H1 (cell line): ENCODE measurements at regions not wholly inside any gene's neighbourhood (a gene's known extent, or its start where the extent isn't known, plus 50 kb on each side); places are given as distances from the start of the nearest gene placed in this dataset.

Experiments used
- CTCF ChIA-PET: fragments of 300-600 bp; sonication (Branson Sonifier 250); formaldehyde crosslinking; loops from one replicate; lab custom pipeline; 2021; ENCODE audit not compliant: partially characterized antibody; lab: Charles Lee
- POLR2A ChIA-PET: fragments of 300-600 bp; sonication (Branson Sonifier 250); formaldehyde crosslinking; loops from one replicate; lab custom pipeline; 2021; ENCODE audit warnings: inconsistent platforms; ENCODE audit not compliant: partially characterized antibody; lab: Charles Lee
- DNase-seq, 2 experiments: peaks; one replicate each; pipeline versions ENCODE4 v3.0.0 to v3.0.0-alpha.2; 2010 to 2022; ENCODE audit warnings: low spot score in 2 of 2, low read depth in 1 of 2, mixed read lengths in 1 of 2
- FAIRE-seq: peaks from 2 replicates; lab custom pipeline; 2011; peaks lifted over from hg19 to GRCh38; lab: Jason Lieb, UNC
- H2AFZ ChIP-seq: 2 replicates; pipeline ENCODE4 v1.8.1; 2012; ENCODE audit warnings: low read length, inconsistent platforms
- H2AK5ac ChIP-seq: 2 replicates; pipeline ENCODE4 v1.6.1; 2013; ENCODE audit warnings: low read depth, low read length
- H2BK120ac ChIP-seq: replicated peaks from 2 replicates; pipeline ENCODE3; 2013; ENCODE audit warnings: low read depth, low read length, inconsistent platforms
- H2BK12ac ChIP-seq: 2 replicates; pipeline ENCODE4 v1.6.1; 2013; ENCODE audit warnings: low read depth, low read length
- H2BK15ac ChIP-seq: 2 replicates; pipeline ENCODE4 v1.6.1; 2013; ENCODE audit warnings: low read length
- H2BK20ac ChIP-seq: 2 replicates; pipeline ENCODE4 v1.6.1; 2013; ENCODE audit warnings: low read length
- H2BK5ac ChIP-seq: 2 replicates; pipeline ENCODE4 v1.6.1; 2013; ENCODE audit warnings: low read depth, low read length
- H3K14ac ChIP-seq: 2 replicates; pipeline ENCODE4 v1.6.1; 2013; ENCODE audit warnings: inconsistent platforms; ENCODE audit not compliant: insufficient read length
- H3K18ac ChIP-seq: 2 replicates; pipeline ENCODE4 v1.6.1; 2013; ENCODE audit warnings: low read length; ENCODE audit errors: extremely low read depth
- H3K23ac ChIP-seq: 2 replicates; pipeline ENCODE4 v1.6.1; 2013; ENCODE audit warnings: inconsistent platforms; ENCODE audit not compliant: insufficient read length
- H3K23me2 ChIP-seq: 2 replicates; pipeline ENCODE4 v1.6.1; 2013; ENCODE audit warnings: low read depth, low read length
- H3K27ac ChIP-seq: 2 replicates; pipeline ENCODE4 v1.6.1; 2011; ENCODE audit warnings: low read depth, low read length, inconsistent platforms
- H3K27me3 ChIP-seq, 4 experiments: replicated peaks in 1 of 4; 1 replicate in 1 of 4; 2 replicates in 3 of 4; pipeline versions ENCODE4 v1.6.1 to v1.8.1; 2011 to 2013; ENCODE audit warnings: low read length in 3 of 4, mild to moderate bottlenecking in 3 of 4, inconsistent platforms in 2 of 4, mixed read lengths in 2 of 4, moderate library complexity in 1 of 4; ENCODE audit not compliant: control insufficient read depth in 3 of 4, insufficient read depth in 3 of 4; ENCODE audit errors: extremely low read depth in 1 of 4
- H3K36me3 ChIP-seq, 4 experiments: 2 replicates each; pipeline versions ENCODE4 v1.6.1 to v1.8.1; 2011 to 2013; ENCODE audit warnings: mild to moderate bottlenecking in 4 of 4, low read length in 3 of 4, moderate library complexity in 2 of 4, control low read depth in 1 of 4, inconsistent platforms in 1 of 4; ENCODE audit not compliant: insufficient read depth in 4 of 4, control insufficient read depth in 2 of 4
- H3K4ac ChIP-seq: replicated peaks from 2 replicates; pipeline ENCODE3; 2013; ENCODE audit warnings: low read length, low read depth, mixed read lengths, inconsistent platforms; ENCODE audit not compliant: insufficient read length
- H3K4me1 ChIP-seq, 4 experiments: replicated peaks in 1 of 4; 1 replicate in 1 of 4; 2 replicates in 3 of 4; pipeline versions ENCODE4 v1.6.1 to v1.8.1; 2011 to 2013; ENCODE audit warnings: low read length in 3 of 4, inconsistent platforms in 2 of 4, mixed read lengths in 1 of 4; ENCODE audit not compliant: insufficient read depth in 4 of 4, control insufficient read depth in 3 of 4
- H3K4me2 ChIP-seq, 2 experiments: 2 replicates each; pipeline versions ENCODE4 v1.6.1 to v1.8.1; 2011 to 2013; ENCODE audit warnings: low read depth in 2 of 2, low read length in 2 of 2, control low read depth in 1 of 2, inconsistent platforms in 1 of 2, mild to moderate bottlenecking in 1 of 2; ENCODE audit not compliant: insufficient read depth in 1 of 2
- H3K4me3 ChIP-seq, 4 experiments: fragments of 200-600, 300-600 bp in 1 of 4; sonication (generic), shearing (Covaris generic), sonication (Bioruptor Twin) in 1 of 4; 2 replicates each; pipeline versions ENCODE4 v1.5.1 to v1.8.1; 2011 to 2016; ENCODE audit warnings: low read length in 4 of 4, low read depth in 3 of 4, control low read depth in 2 of 4, inconsistent platforms in 2 of 4, mild to moderate bottlenecking in 2 of 4, mixed read lengths in 1 of 4, moderate library complexity in 1 of 4; ENCODE audit not compliant: insufficient read depth in 2 of 4; ENCODE audit errors: extremely low read depth in 1 of 4
- H3K56ac ChIP-seq: replicated peaks from 2 replicates; pipeline ENCODE3; 2013; ENCODE audit warnings: low read depth, mild to moderate bottlenecking, mixed read lengths, low read length, inconsistent platforms; ENCODE audit not compliant: insufficient read length
- H3K79me1 ChIP-seq: 2 replicates; pipeline ENCODE4 v1.6.1; 2013; ENCODE audit warnings: low read depth, low read length, control low read depth
- H3K79me2 ChIP-seq, 2 experiments: 2 replicates each; pipeline versions ENCODE4 v1.6.1 to v1.8.1; 2012 to 2013; ENCODE audit warnings: low read length in 2 of 2, mild to moderate bottlenecking in 2 of 2, inconsistent platforms in 1 of 2; ENCODE audit not compliant: insufficient read depth in 2 of 2, control insufficient read depth in 1 of 2
- H3K9ac ChIP-seq, 4 experiments: replicated peaks in 1 of 4; 1 replicate in 1 of 4; 2 replicates in 3 of 4; pipeline versions ENCODE4 v1.6.1 to v1.8.1; 2011 to 2013; ENCODE audit warnings: low read depth in 3 of 4, low read length in 3 of 4, control low read depth in 2 of 4, mild to moderate bottlenecking in 2 of 4, moderate library complexity in 2 of 4, inconsistent platforms in 1 of 4; ENCODE audit errors: extremely low read depth in 1 of 4
- H3K9me3 ChIP-seq, 2 experiments: 2 replicates each; pipeline versions ENCODE4 v1.6.1 to v1.8.1; 2012 to 2013; ENCODE audit warnings: mild to moderate bottlenecking in 2 of 2, moderate library complexity in 2 of 2, control low read depth in 1 of 2, inconsistent platforms in 1 of 2, low read depth in 1 of 2, low read length in 1 of 2, mixed read lengths in 1 of 2; ENCODE audit not compliant: insufficient read depth in 2 of 2
- H4K20me1 ChIP-seq, 2 experiments: replicated peaks in 1 of 2; 2 replicates each; pipeline versions ENCODE3 to v1.8.1; 2011 to 2013; ENCODE audit warnings: inconsistent platforms in 2 of 2, low read length in 2 of 2, mild to moderate bottlenecking in 1 of 2; ENCODE audit not compliant: insufficient read depth in 2 of 2, control insufficient read depth in 1 of 2
- H4K5ac ChIP-seq: 2 replicates; pipeline ENCODE4 v1.6.1; 2013; ENCODE audit warnings: low read length, low read depth, mixed read lengths, inconsistent platforms; ENCODE audit not compliant: insufficient read length
- H4K8ac ChIP-seq: 2 replicates; pipeline ENCODE4 v1.8.0; 2013; ENCODE audit warnings: mild to moderate bottlenecking, moderate library complexity, low read length, inconsistent platforms; ENCODE audit not compliant: insufficient read depth; ENCODE audit errors: extremely low read depth
- H4K91ac ChIP-seq: replicated peaks from 2 replicates; pipeline ENCODE3; 2013; ENCODE audit warnings: low read length, mixed read lengths, inconsistent platforms; ENCODE audit not compliant: insufficient read length
- WGBS, 2 experiments: shearing (Covaris generic) in 1 of 2; methylation state at CpG; one replicate each; pipeline versions ENCODE4 v1.1.6 to v1.1.7; 2013 to 2015; ENCODE audit warnings: low lambda C conversion rate in 2 of 2, mixed read lengths in 2 of 2, inconsistent platforms in 1 of 2, low coverage in 1 of 2, missing lambda C conversion rate in 1 of 2; ENCODE audit not compliant: insufficient replicate concordance in 2 of 2, insufficient coverage in 1 of 2, insufficient read length in 1 of 2; ENCODE audit errors: extremely low coverage in 1 of 2, missing lambda C conversion rate in 1 of 2; 5-methylcytosine and 5-hydroxymethylcytosine counted together

- H2BK20ac ChIP-seq = no peak overlapping the region
- peaks cover 0 to 17% (median 11%) of the 10 kb centered on the region in 4 experiments; a peak in 6 of 7 replicates for H3K4me1 ChIP-seq
- H3K36me3 ChIP-seq = no peaks in the 10 kb centered on the region
- no peak overlapping the region for H4K5ac ChIP-seq
- H3K79me2 ChIP-seq = no peaks in the 10 kb centered on the region
- no peaks in the 10 kb centered on the region for H4K20me1 ChIP-seq
- H4K8ac ChIP-seq = no peak overlapping the region
- no peak overlapping the region for H3K4ac ChIP-seq
- no peaks in the 10 kb centered on the region for H3K79me1 ChIP-seq
- no peak overlapping the region for H2AK5ac ChIP-seq
- H3K4me3 ChIP-seq = no peak overlapping the region
- CTCF ChIA-PET = interaction anchor here (1.0 to 1.5 kb wide), 3 partner anchors 9 to 105 kb away, joined by 3 to 5 read pairs (median 4); no protein-coding TSS in a partner anchor
- H2BK120ac ChIP-seq = no peak overlapping the region
- H3K56ac ChIP-seq = no peak overlapping the region
- FAIRE-seq = no peak
- H2BK12ac ChIP-seq = no peak overlapping the region
- DNase-seq = no peak
- no peak overlapping the region for H3K27ac ChIP-seq
- 0 out of 2 replicates have a peak overlapping the region, but pooled peaks have one; percentile 36 for H2AFZ ChIP-seq
- H3K23me2 ChIP-seq = no peaks in the 10 kb centered on the region
- H2BK5ac ChIP-seq = no peak overlapping the region
- no peak overlapping the region for H3K9ac ChIP-seq
- 93% methylated on average over 9 of the region's 9 CpGs; no CpG with 5 or more reads in 1 of the 2 experiments for WGBS, 2 experiments
- H3K9me3 ChIP-seq = no peaks in the 10 kb centered on the region
- POLR2A ChIA-PET = no interaction called here
- no peak overlapping the region for H3K4me2 ChIP-seq
- H3K18ac ChIP-seq = no peak overlapping the region
- no peak overlapping the region for H3K14ac ChIP-seq
- H2BK15ac ChIP-seq = no peak overlapping the region
- no peak overlapping the region for H4K91ac ChIP-seq
- no peak overlapping the region for H3K23ac ChIP-seq
- H3K27me3 ChIP-seq = no peaks in the 10 kb centered on the region
Measured at GRCh38 chr16:77066896-77067496, 124.0 kb upstream of the MON1B start.
